Hepatocyte (in vitro differentiated cells): ENCODE measurements at regions not wholly inside any gene's neighbourhood (a gene's known extent, or its start where the extent isn't known, plus 50 kb on each side); places are given as distances from the start of the nearest gene placed in this dataset.

Source experiments
- EZH2 ChIP-seq: fragments of 200-600 bp; sonication (generic); IDR thresholded peaks from 2 replicates; pipeline ENCODE4 v1.6.1; 2016; ENCODE audit warnings: antibody characterized with exemption, mild to moderate bottlenecking, borderline replicate concordance
- EZH2phosphoT487 ChIP-seq: fragments of 200-600 bp; sonication (generic); IDR thresholded peaks from one replicate; pipeline ENCODE4 v1.6.1; 2018; ENCODE audit warnings: antibody characterized with exemption, mild to moderate bottlenecking, low read depth, moderate library complexity; ENCODE audit not compliant: unreplicated experiment, severe bottlenecking
- TF ChIP-seq, protein P1 (sequence below): fragments of 200-600 bp; sonication (generic); IDR thresholded peaks from 2 replicates; pipeline ENCODE4 v1.5.1; 2016; ENCODE audit warnings: antibody characterized with exemption, mild to moderate bottlenecking; ENCODE audit not compliant: poor library complexity

GRCh38 chr12:105943525-105943924 is 195.2 kb downstream of the NUAK1 start:
- TF ChIP-seq, protein P1, sequence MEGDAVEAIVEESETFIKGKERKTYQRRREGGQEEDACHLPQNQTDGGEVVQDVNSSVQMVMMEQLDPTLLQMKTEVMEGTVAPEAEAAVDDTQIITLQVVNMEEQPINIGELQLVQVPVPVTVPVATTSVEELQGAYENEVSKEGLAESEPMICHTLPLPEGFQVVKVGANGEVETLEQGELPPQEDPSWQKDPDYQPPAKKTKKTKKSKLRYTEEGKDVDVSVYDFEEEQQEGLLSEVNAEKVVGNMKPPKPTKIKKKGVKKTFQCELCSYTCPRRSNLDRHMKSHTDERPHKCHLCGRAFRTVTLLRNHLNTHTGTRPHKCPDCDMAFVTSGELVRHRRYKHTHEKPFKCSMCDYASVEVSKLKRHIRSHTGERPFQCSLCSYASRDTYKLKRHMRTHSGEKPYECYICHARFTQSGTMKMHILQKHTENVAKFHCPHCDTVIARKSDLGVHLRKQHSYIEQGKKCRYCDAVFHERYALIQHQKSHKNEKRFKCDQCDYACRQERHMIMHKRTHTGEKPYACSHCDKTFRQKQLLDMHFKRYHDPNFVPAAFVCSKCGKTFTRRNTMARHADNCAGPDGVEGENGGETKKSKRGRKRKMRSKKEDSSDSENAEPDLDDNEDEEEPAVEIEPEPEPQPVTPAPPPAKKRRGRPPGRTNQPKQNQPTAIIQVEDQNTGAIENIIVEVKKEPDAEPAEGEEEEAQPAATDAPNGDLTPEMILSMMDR = no peak
- no peak for TF ChIP-seq EZH2
- no peak for TF ChIP-seq EZH2phosphoT487
